H9 (cell line): ENCODE measurements at regions not wholly inside any gene's neighbourhood (a gene's known extent, or its start where the extent isn't known, plus 50 kb on each side); places are given as distances from the start of the nearest gene placed in this dataset.

Experiments used
- DNase-seq: peaks from one replicate; pipeline ENCODE4 v3.0.0-alpha.2; 2017
- H2AFZ ChIP-seq: one replicate; pipeline ENCODE4 v1.6.1; 2013; ENCODE audit warnings: mild to moderate bottlenecking, low read length, control low read depth, moderate library complexity
- H2AK5ac ChIP-seq: 2 replicates; pipeline ENCODE4 v1.6.1; 2013; ENCODE audit warnings: low read length, control low read depth, mixed read lengths; ENCODE audit not compliant: insufficient read length
- H2BK120ac ChIP-seq: one replicate; pipeline ENCODE4 v1.6.1; 2013; ENCODE audit warnings: low read depth, mild to moderate bottlenecking, low read length, control low read depth, inconsistent platforms; ENCODE audit not compliant: poor library complexity, severe bottlenecking
- H2BK12ac ChIP-seq: 2 replicates; pipeline ENCODE4 v1.6.1; 2013; ENCODE audit warnings: low read length, control low read depth, mixed read lengths, low read depth; ENCODE audit not compliant: insufficient read length
- H2BK15ac ChIP-seq: 2 replicates; pipeline ENCODE4 v1.6.1; 2013; ENCODE audit warnings: low read depth, low read length, control low read depth
- H2BK20ac ChIP-seq: one replicate; pipeline ENCODE4 v1.6.1; 2013; ENCODE audit warnings: low read depth, mild to moderate bottlenecking, low read length, control low read depth, inconsistent platforms; ENCODE audit not compliant: poor library complexity, severe bottlenecking
- H2BK5ac ChIP-seq: 2 replicates; pipeline ENCODE4 v1.6.1; 2013; ENCODE audit warnings: low read length, control low read depth, mixed read lengths; ENCODE audit not compliant: insufficient read length
- H3K14ac ChIP-seq: 2 replicates; pipeline ENCODE4 v1.6.1; 2013; ENCODE audit warnings: low read length, control low read depth; ENCODE audit not compliant: insufficient read depth
- H3K18ac ChIP-seq: 2 replicates; pipeline ENCODE4 v1.6.1; 2013; ENCODE audit warnings: low read depth, mild to moderate bottlenecking, mixed read lengths, low read length, control low read depth; ENCODE audit not compliant: insufficient read length
- H3K23ac ChIP-seq: 2 replicates; pipeline ENCODE4 v1.6.1; 2013; ENCODE audit warnings: low read length, control low read depth, mixed read lengths, low read depth; ENCODE audit not compliant: insufficient read length
- H3K23me2 ChIP-seq: 2 replicates; pipeline ENCODE4 v1.6.1; 2013; ENCODE audit warnings: low read depth, mild to moderate bottlenecking, mixed read lengths, low read length, control low read depth; ENCODE audit not compliant: insufficient read length, poor library complexity, severe bottlenecking
- H3K27ac ChIP-seq: 2 replicates; pipeline ENCODE4 v1.5.1; 2013; ENCODE audit warnings: low read length, control low read depth, mixed read lengths, low read depth; ENCODE audit not compliant: insufficient read length
- H3K27me3 ChIP-seq: 2 replicates; pipeline ENCODE4 v1.6.1; 2013; ENCODE audit warnings: low read length, control low read depth, inconsistent platforms; ENCODE audit not compliant: insufficient read depth
- H3K4ac ChIP-seq: 2 replicates; pipeline ENCODE4 v1.6.1; 2013; ENCODE audit warnings: low read depth, mild to moderate bottlenecking, control low read depth, inconsistent platforms, low read length, moderate library complexity
- H3K4me1 ChIP-seq: 2 replicates; pipeline ENCODE4 v1.6.1; 2013; ENCODE audit warnings: low read length, control low read depth, inconsistent platforms; ENCODE audit not compliant: insufficient read depth
- H3K4me2 ChIP-seq: 2 replicates; pipeline ENCODE4 v1.6.1; 2013; ENCODE audit warnings: low read length, control low read depth, mixed read lengths; ENCODE audit not compliant: insufficient read length, insufficient read depth
- H3K56ac ChIP-seq: 2 replicates; pipeline ENCODE4 v1.6.1; 2013; ENCODE audit warnings: low read depth, mild to moderate bottlenecking, mixed read lengths, low read length, control low read depth; ENCODE audit not compliant: insufficient read length
- H3K79me1 ChIP-seq: 2 replicates; pipeline ENCODE4 v1.6.1; 2013; ENCODE audit warnings: low read depth, mild to moderate bottlenecking, moderate library complexity, low read length, control low read depth, inconsistent platforms; ENCODE audit not compliant: insufficient read depth, poor library complexity, severe bottlenecking
- H3K79me2 ChIP-seq: 2 replicates; pipeline ENCODE4 v1.6.1; 2013; ENCODE audit warnings: low read length, control low read depth, inconsistent platforms; ENCODE audit not compliant: insufficient read depth
- H3K9ac ChIP-seq: 2 replicates; pipeline ENCODE4 v1.6.1; 2013; ENCODE audit warnings: low read length, control low read depth, mixed read lengths; ENCODE audit not compliant: insufficient read length; ENCODE audit errors: extremely low read depth
- H3K9me3 ChIP-seq: one replicate; pipeline ENCODE4 v1.6.1; 2013; ENCODE audit warnings: low read depth, low read length, inconsistent platforms; ENCODE audit not compliant: control insufficient read depth
- H3T11ph ChIP-seq: one replicate; pipeline ENCODE4 v1.6.1; 2013; ENCODE audit warnings: mild to moderate bottlenecking, low read length, control low read depth, inconsistent platforms
- H4K20me1 ChIP-seq: one replicate; pipeline ENCODE4 v1.6.1; 2013; ENCODE audit not compliant: control insufficient read depth, insufficient read length, insufficient read depth
- H4K5ac ChIP-seq: 2 replicates; pipeline ENCODE4 v1.6.1; 2013; ENCODE audit warnings: low read depth, mild to moderate bottlenecking, mixed read lengths, low read length, control low read depth; ENCODE audit not compliant: insufficient read length
- H4K8ac ChIP-seq: replicated peaks from 2 replicates; pipeline ENCODE4 v1.6.1; 2013; ENCODE audit warnings: low read length, control low read depth, mixed read lengths, low read depth; ENCODE audit not compliant: insufficient read length
- H4K91ac ChIP-seq: 2 replicates; pipeline ENCODE4 v1.6.1; 2013; ENCODE audit warnings: low read depth, mild to moderate bottlenecking, moderate library complexity, mixed read lengths, low read length, control low read depth; ENCODE audit not compliant: insufficient read length
- H3K27ac Mint-ChIP-seq, 3 experiments: 2 replicates in 2 of 3; 3 replicates in 1 of 3; pipeline ENCODE4 v1.8.0; 2020 to 2021; ENCODE audit warnings: mixed read lengths in 3 of 3, mild to moderate bottlenecking in 1 of 3, moderate library complexity in 1 of 3
- H3K27me3 Mint-ChIP-seq: 2 replicates; pipeline ENCODE4 v1.8.0; 2021; ENCODE audit warnings: low read depth, mild to moderate bottlenecking, moderate library complexity, mixed read lengths
- H3K36me3 Mint-ChIP-seq, 3 experiments: 2 replicates in 2 of 3; 3 replicates in 1 of 3; pipeline ENCODE4 v1.8.0; 2020 to 2021; ENCODE audit warnings: low read depth in 3 of 3, mixed read lengths in 3 of 3; ENCODE audit not compliant: insufficient read depth in 1 of 3
- H3K4me1 Mint-ChIP-seq, 2 experiments: 2 replicates each; pipeline ENCODE4 v1.8.0; 2020; ENCODE audit warnings: mixed read lengths in 2 of 2
- H3K4me3 Mint-ChIP-seq, 2 experiments: 2 replicates in 1 of 2; 3 replicates in 1 of 2; pipeline ENCODE4 v1.8.0; 2020 to 2021; ENCODE audit warnings: mild to moderate bottlenecking in 2 of 2, mixed read lengths in 2 of 2, moderate library complexity in 1 of 2
- H3K9me3 Mint-ChIP-seq, 2 experiments: 2 replicates in 1 of 2; 3 replicates in 1 of 2; pipeline ENCODE4 v1.8.0; 2020; ENCODE audit warnings: mild to moderate bottlenecking in 2 of 2, mixed read lengths in 2 of 2, moderate library complexity in 1 of 2
- CTCF ChIP-seq: fragments of 200-600 bp; sonication (generic); conservative IDR thresholded peaks from 3 replicates; pipeline ENCODE4 v1.8.0; 2021; ENCODE audit warnings: antibody characterized with exemption, mild to moderate bottlenecking
- WGBS: extraction: QIAGEN DNeasy Blood & Tissue Kit; methylation state at CpG from one replicate; pipeline ENCODE4 v1.1.7; 2013; ENCODE audit warnings: missing lambda C conversion rate, low lambda C conversion rate, mixed read lengths; ENCODE audit not compliant: insufficient read length; ENCODE audit errors: extremely low coverage; 5-methylcytosine and 5-hydroxymethylcytosine counted together

DNA sequence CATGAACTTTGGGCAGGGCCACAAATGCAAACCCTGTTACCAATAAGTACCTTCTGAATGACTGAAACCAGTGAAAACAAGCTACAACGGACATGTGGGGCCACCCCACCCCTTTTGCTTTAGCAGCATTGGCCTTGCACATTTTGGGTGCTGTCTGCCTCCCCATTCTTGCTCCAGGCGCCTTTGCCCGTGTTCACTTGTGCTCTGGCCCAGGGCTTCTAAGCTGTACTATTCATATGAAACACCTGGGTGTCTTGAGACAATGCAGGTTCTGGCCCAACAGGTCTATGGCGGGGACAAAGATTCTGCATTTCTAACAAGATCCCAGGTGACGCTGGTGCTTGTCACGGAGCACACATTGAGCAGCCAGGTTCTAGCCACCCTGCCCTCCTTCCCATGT, 96.5 kb upstream of the SDK1 start:
- H4K8ac ChIP-seq = no peak overlapping the region
- TF ChIP-seq CTCF = no peak
- no peaks in the 10 kb centered on the region for H3K9me3 ChIP-seq
- no peak overlapping the region for H2BK5ac ChIP-seq
- H3K23ac ChIP-seq = no peak overlapping the region
- H3K4ac ChIP-seq = no peak overlapping the region
- H2AFZ ChIP-seq = no peak overlapping the region
- no peak overlapping the region for H2BK12ac ChIP-seq
- H3K27me3 ChIP-seq = no peaks in the 10 kb centered on the region
- Mint-ChIP-seq H3K4me3 (no peak overlapping the region), H3K27me3 (no peaks in the 10 kb centered on the region; the same call in 1 of the 2 replicates), H3K36me3 (peaks cover 0 to 5% (median 4%) of the 10 kb centered on the region in 3 experiments; a peak in 5 of 7 replicates), H3K4me1 (peaks cover 6 to 7% of the 10 kb centered on the region in 2 experiments; a peak in 3 of 4 replicates), H3K27ac (no peak overlapping the region), H3K9me3 (peaks cover 5 to 7% of the 10 kb centered on the region in 2 experiments)
- H3K56ac ChIP-seq = no peak overlapping the region
- H3T11ph ChIP-seq = no peak overlapping the region
- no CpG with 5 or more reads among the region's 6 CpGs for WGBS
- no peaks in the 10 kb centered on the region for H3K4me1 ChIP-seq
- H3K23me2 ChIP-seq = no peaks in the 10 kb centered on the region
- H3K4me2 ChIP-seq = no peak overlapping the region
- H3K18ac ChIP-seq = no peak overlapping the region
- H4K5ac ChIP-seq = no peak overlapping the region
- no peak overlapping the region for H2AK5ac ChIP-seq
- H3K14ac ChIP-seq = no peak overlapping the region
- DNase-seq = no peak
- no peaks in the 10 kb centered on the region for H3K79me2 ChIP-seq
- no peak overlapping the region for H2BK15ac ChIP-seq
- no peak overlapping the region for H2BK120ac ChIP-seq
- H4K91ac ChIP-seq = no peak overlapping the region
- no peak overlapping the region for H2BK20ac ChIP-seq
- H3K9ac ChIP-seq = no peak overlapping the region
- H3K79me1 ChIP-seq = no peaks in the 10 kb centered on the region
- no peak overlapping the region for H3K27ac ChIP-seq
- H4K20me1 ChIP-seq = no peaks in the 10 kb centered on the region
